NCI-H1694 treated with DMSO at 0.1 percent for 48 hours (cell line): ENCODE measurements at regions not wholly inside any gene's neighbourhood (a gene's known extent, or its start where the extent isn't known, plus 50 kb on each side); places are given as distances from the start of the nearest gene placed in this dataset.
A peak's percentile ranks its signal among the peaks of the same experiment; 100 is the strongest.
"Not testable (repeated sequence)": the region's sequence is repeated elsewhere in the genome, so short reads cannot be mapped to it uniquely, and the experiment has no call there.

ENCODE experiments used
- DNase-seq: peaks from one replicate; lab custom pipeline; 2025; lab: John Stamatoyannopoulos, UW

DNA sequence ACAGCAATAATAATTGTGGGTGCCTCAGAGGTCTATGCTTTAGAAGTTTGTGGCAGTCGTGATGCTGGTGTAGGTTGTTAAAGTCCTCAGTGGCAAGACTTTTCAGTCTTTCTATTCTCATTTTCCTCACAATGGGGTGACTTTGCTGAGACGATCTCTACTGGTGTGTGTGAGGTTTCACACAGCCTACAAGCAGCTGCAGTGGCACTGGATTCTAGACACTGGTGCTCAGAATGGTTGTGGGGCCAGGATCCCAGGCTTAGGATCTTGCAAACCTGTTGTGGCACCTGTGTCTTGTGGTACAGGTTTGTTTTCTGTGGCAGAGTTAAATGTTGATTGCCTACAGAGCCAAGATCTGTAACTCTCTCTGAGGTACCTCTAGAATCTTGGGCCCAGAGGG, 581.2 kb downstream of the PTPRC start:
- no peak for DNase-seq

DNA sequence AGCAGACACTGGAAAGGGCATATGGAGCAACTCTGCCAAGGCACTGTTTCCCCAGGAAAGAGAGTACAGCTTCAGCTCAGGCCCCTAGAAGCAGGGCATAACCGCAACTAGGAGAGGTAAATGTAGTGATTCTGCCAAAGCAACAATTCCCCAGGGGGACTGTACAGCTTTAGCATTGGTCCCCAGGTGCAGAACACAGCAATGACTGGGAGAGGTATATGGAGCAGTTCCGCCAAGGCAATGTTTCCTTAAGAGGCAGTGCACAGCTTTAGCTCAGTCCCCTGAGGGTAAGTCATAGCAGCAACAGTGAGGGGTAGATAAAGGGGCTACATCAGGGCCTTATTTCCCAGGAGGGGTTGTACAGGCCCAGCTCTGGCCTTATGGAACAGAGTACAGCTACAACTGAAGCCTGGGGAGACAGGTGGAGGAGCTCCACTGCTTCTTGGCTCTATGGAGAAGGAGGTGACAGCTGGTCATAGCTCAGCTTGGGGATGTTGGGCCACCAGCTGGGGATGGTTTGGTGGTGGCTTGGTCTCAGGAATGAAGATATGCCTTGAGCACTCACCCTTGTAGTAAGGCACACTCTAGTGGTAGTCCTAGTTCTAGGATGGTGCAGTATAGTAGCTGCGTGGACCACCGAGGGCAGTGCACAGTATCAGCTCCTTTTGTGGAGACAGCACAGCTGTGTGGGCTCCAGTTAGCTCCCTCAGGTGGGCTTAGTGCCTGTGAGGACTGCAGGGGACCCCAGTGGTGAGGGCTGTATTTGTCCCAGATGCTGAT, 582.7 kb downstream of the PTPRC start:
- DNase-seq: no peak

DNA sequence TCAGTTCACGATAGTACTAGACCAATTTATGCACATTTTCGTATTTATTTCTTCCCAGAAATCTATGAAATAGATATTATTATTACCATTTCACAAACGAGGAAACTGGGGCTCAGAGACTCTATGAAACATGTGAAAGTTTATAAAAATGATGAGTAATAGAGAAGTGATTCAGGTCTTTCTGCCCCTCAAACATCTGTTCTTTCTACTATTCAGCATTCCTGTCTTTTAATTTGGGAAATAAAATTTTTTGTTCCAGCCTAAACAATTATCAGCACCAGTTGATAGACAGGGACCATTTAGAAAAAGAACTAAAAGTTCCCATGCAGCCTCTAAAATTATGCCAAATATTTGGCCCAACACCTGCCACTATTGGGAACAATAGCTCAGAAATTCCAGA, 585.1 kb downstream of the PTPRC start:
- no peak for DNase-seq

- no peak for DNase-seq
Observed at GRCh38 chr1:199226163-199226562, 587.3 kb downstream of the PTPRC start.

- DNase-seq: no peak
Observed at GRCh38 chr1:199242147-199242546, 603.3 kb downstream of the PTPRC start.

GRCh38 chr1:199242601-199243000, 603.8 kb downstream of the PTPRC start:
- DNase-seq: no peak

- DNase-seq: peak; percentile 12
Observed at GRCh38 chr1:199243423-199244061, 604.7 kb downstream of the PTPRC start.

DNA sequence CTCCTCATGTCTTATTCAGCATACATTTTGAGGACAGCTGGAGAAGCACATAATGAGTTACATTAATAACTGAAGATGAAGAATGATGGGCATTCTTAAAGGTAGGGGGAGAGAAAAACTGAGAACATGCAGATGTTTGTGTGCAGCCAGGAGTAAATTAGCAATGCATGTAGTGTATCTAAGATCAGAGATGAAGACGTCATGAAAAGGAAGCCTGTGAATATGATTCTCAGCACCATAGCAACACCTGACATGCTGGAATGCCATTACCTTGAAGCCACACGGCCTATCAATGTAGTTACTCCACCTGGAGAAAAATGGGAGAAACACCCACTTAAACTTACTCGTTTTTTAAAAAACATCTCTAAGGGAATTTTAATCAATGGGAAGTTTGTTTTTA, 607.1 kb downstream of the PTPRC start:
- DNase-seq: no peak

GRCh38 chr1:199246716-199247115, 607.9 kb downstream of the PTPRC start:
- no peak for DNase-seq

DNA sequence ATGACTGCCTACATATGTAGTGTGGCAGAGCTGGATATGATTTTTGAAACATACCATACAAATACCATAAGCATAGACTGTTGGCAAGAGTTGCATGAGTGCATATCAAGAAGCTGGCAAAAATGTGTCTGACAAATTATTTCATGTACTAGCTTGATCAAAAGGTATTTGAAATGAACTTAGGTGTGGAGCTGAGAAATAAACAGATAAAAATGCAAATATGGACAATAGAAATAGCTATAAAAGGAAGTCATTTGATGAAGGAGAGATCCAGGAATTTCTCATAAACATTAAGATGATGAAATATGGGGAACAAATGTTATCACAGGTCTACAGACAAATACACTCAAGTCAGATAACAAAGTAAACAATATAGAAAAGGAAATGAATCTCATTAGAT, 609.1 kb downstream of the PTPRC start:
- DNase-seq: no peak

DNA sequence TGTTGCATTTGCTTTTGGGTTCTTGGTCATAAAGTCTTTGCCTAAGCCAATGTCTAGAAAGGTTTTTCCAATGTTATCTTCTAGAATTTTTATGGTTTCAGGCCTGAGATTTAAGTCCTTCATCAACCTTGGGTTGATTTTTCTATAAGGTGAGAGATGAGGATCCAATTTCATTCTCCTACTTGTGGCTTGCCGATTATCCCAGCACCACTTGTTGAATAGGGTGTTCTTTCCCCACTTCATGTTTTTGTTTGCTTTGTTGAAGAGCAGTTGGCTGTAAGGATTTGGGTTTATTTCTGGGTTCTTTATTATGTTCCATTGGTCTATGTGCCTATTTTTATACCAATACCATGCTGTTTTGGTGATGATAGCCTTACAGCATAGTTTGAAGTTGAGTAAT, 615.2 kb downstream of the PTPRC start:
- DNase-seq: not testable (repeated sequence)

DNA sequence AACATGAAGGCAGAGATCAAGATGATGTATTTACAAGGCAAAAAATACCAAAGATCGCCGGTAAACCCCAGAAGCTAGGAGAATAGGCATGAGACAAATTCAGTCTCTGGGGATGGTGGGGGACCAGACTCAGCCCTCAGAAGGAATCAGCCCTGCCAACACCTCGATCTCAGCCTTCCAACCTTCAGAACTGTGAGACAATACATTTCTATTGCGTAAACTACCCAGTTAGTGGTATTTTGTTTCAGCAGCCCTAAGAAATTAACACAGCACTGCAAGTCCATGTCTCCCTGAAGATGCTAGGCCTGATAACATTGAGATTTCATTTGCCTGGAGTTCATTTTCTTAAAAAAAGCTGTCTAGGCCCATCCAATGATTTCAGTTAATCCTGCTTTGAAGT, 622.5 kb downstream of the PTPRC start:
- DNase-seq: no peak

- DNase-seq: no peak
Observed at GRCh38 chr1:199264283-199264682, 625.4 kb downstream of the PTPRC start.

DNA sequence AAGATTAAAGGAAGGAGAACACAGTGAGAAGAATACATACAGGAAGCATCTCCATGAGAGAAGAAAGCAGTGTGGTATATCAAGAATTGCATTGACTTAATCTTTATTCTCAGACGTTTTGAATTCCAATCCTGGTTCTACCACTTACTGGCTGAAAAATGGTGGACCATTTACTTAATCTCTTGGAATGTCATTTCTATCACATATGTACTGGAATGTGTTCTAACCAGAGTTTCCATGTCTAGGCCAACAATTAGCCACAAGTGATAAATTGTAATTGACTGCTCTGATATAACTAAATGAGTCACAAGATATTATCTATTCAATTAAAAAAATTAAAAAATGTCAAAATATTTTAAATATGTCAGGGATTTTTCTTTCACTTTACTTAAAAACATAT, 626.1 kb downstream of the PTPRC start:
- no peak for DNase-seq

DNA sequence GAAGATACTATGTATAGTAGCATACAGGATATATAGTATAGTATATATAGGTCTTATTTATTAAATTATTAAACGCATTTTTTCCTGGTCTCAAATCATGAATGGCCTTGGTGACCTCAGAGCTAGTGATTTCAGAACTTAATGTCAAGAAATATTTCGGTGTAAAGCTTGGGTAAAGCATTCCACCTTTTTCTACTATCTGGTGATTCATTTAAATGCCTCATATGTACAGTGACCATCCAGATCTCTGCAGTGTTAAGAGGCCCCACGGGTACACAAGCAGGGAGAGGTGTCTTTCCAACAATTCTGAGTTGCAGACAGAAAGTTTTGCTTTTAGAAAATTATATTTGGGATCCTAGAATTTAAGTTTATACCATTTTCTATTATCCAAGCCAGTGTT, 626.5 kb downstream of the PTPRC start:
- no peak for DNase-seq

- no peak for DNase-seq
Observed at GRCh38 chr1:199269241-199269640, 630.4 kb downstream of the PTPRC start.

DNA sequence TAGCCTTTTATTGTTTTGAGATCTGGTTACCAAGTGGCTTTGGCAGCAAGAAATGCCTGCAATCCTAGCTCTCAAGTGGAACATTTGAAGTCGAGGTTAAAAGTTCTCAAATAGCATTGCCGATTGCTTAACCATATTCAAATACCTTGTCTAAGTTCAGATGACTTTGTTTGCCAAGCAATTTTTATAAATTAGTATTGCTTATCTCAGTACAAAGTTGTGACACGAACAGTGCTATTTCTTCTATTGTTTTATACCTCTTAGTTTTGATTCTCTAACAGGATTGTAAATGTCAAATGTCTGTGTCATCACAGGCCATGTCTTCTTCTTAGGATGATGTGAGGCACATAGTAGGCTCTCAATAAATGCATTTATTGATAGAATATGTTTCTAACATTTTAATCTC, 633.3 kb downstream of the PTPRC start:
- DNase-seq: no peak

GRCh38 chr1:199272628-199273086, 633.8 kb downstream of the PTPRC start:
- no peak for DNase-seq

DNA sequence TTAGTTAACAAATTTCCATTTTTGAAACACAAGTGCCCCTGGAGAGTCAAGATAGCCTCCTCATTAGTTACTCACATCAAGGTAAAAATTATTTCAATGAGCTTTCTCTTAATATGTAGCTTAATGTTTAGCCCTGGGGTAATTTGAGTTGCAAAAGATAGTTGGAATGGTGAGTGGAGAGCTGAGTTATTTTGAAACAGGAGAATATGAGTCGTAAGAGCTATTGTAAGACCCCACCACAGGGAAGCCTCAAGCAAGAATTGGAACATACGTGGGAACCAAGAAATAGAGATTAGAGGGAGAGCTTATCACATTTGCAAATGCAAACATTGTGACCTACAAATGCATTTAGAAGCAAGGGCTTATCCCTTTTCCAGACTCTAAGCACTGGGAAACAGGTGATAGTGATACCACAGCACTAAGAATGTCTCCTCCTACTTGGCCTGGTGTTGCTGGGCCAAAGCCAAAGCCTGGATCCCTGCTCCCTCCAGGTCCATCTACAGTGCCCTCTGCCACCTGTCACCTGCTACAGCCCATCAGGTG, 635.1 kb downstream of the PTPRC start:
- DNase-seq: no peak

DNA sequence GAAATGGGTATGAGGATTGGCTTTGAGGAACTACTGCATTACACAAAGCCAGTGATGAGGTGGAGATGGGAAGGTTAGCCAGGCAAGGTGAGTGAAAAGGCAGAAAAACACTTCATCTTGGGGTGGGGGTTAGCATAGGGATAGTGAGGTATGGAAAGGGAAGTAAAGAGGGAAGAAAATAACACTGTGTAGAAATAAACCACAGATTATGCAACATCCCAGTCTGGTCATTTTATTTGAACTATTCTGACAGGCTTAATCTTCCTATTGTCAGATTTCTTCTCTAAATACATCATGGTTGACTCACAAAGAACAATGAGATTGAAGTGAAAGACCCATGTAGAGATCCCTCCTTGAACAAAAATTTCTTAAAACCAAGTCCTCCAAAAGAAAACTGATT, 640.2 kb downstream of the PTPRC start:
- DNase-seq: no peak

- DNase-seq: no peak
Observed at GRCh38 chr1:199279872-199280645, 641.2 kb downstream of the PTPRC start.

DNA sequence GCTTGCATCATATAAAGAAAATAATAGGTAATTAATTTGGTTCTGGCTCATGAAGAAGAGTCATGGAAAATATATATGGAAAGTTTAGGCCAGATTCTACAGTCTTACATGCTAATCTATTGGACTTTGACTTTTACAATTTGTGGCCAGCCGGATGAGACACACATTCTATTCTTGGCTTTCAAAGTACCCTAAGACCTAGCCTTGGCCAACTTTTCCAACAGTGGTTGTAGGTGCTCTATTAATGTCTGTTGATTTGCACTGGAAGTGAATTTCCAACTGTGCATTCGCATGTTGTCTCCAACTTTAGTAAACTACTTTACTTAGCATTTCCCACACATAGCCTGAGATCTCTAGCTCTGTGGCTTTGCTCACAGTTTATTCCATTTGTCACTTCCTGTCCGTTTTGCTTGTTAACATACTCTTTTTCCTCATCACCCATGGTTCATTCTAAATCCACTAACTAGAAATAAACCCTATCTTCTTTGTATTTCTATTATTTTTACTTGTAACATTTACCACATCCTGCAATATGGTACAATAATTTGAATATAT, 644.0 kb downstream of the PTPRC start:
- DNase-seq: no peak
